Adrenal gland (tissue), 5 donors: ENCODE measurements at regions not wholly inside any gene's neighbourhood (a gene's known extent, or its start where the extent isn't known, plus 50 kb on each side); places are given as distances from the start of the nearest gene placed in this dataset.

Experiments
- CTCF ChIP-seq, 6 experiments: fragments of 450-650 bp in 4 of 6; fragments of 200-600 bp in 2 of 6; sonication (generic) in 1 of 6; IDR thresholded peaks; 1 replicate in 5 of 6; 2 replicates in 1 of 6; pipeline versions ENCODE4 v1.5.1 to v1.8.0; 2016 to 2021; ENCODE audit warnings: antibody characterized with exemption in 6 of 6, mild to moderate bottlenecking in 2 of 6, moderate library complexity in 1 of 6
- POLR2A ChIP-seq, 2 donors: fragments of 450-650 bp; IDR thresholded peaks; one replicate each; pipeline ENCODE4 v1.6.1; 2017; ENCODE audit warnings: antibody characterized with exemption in 2 of 2, mild to moderate bottlenecking in 2 of 2, moderate library complexity in 1 of 2
- donor health status: DM: no; HTN: no; CAD: no.

GRCh38 chr2:208546107-208546506 is 139.5 kb downstream of the PTH2R start:
- no peak for TF ChIP-seq CTCF (IDR thresholded peaks at IDR 0.05)
- TF ChIP-seq POLR2A (IDR thresholded peaks at IDR 0.05): no peak
